Left ventricle myocardium inferior (tissue), 1 donor: ENCODE measurements at regions not wholly inside any gene's neighbourhood (a gene's known extent, or its start where the extent isn't known, plus 50 kb on each side); places are given as distances from the start of the nearest gene placed in this dataset.

Experiments
- DNase-seq: peaks from one replicate; pipeline ENCODE4 v3.0.0-alpha.2; 2020
- H3K27ac ChIP-seq: fragments of 200-600 bp; replicated peaks from 2 replicates; pipeline ENCODE4 v1.8.0; 2021
- H3K27me3 ChIP-seq: fragments of 200-600 bp; 2 replicates; pipeline ENCODE4 v1.8.0; 2021; ENCODE audit warnings: low read depth
- H3K36me3 ChIP-seq: fragments of 200-600 bp; 2 replicates; pipeline ENCODE4 v1.8.0; 2021
- H3K4me1 ChIP-seq: fragments of 200-600 bp; 2 replicates; pipeline ENCODE4 v1.8.0; 2021
- H3K4me3 ChIP-seq: fragments of 200-600 bp; 2 replicates; pipeline ENCODE4 v1.8.0; 2021; ENCODE audit warnings: mild to moderate bottlenecking, moderate library complexity
- H3K9me3 ChIP-seq: fragments of 200-600 bp; replicated peaks from 2 replicates; pipeline ENCODE4 v1.8.0; 2021
- CTCF ChIP-seq: fragments of 200-600 bp; IDR thresholded peaks from 2 replicates; pipeline ENCODE4 v1.8.0; 2021; ENCODE audit warnings: antibody characterized with exemption, mild to moderate bottlenecking, borderline replicate concordance
- intact Hi-C: fragments of 100-400 bp; cut with micrococcal nuclease; formaldehyde crosslinking; loops from one replicate; pipeline ENCODE4 v1.11.0; 2022
- donor health status: DM: no; HTN: yes; CAD: no; lungs with severe emphysema.

- no peaks in the 10 kb centered on the region for H3K27me3 ChIP-seq
- no peak for DNase-seq
- no peak for TF ChIP-seq CTCF
- no peak overlapping the region for H3K27ac ChIP-seq
- H3K9me3 ChIP-seq, result peaks cover 6% of the 10 kb centered on the region
- no peak overlapping the region for H3K4me3 ChIP-seq
- no peaks in the 10 kb centered on the region for H3K4me1 ChIP-seq
- H3K36me3 ChIP-seq, result no peaks in the 10 kb centered on the region
- intact Hi-C loops, result no loop called here
These were observed 748.3 kb downstream of the MAT2B start for GRCh38 chr5:164253764-164254163.

- H3K4me1 ChIP-seq, result no peaks in the 10 kb centered on the region
- TF ChIP-seq CTCF, result no peak
- DNase-seq, result no peak
- no peaks in the 10 kb centered on the region for H3K36me3 ChIP-seq
- H3K9me3 ChIP-seq, result peaks cover 6% of the 10 kb centered on the region
- H3K27ac ChIP-seq, result no peak overlapping the region
- intact Hi-C loops, result no loop called here
- H3K27me3 ChIP-seq, result no peaks in the 10 kb centered on the region
- H3K4me3 ChIP-seq, result no peak overlapping the region
These were observed 750.3 kb downstream of the MAT2B start for GRCh38 chr5:164255598-164256213.

- DNase-seq, result no peak
- no peak for TF ChIP-seq CTCF
- H3K36me3 ChIP-seq, result no peaks in the 10 kb centered on the region
- no peak overlapping the region for H3K4me3 ChIP-seq
- no peaks in the 10 kb centered on the region for H3K4me1 ChIP-seq
- H3K27ac ChIP-seq, result no peak overlapping the region
- no peaks in the 10 kb centered on the region for H3K27me3 ChIP-seq
- peaks cover 5% of the 10 kb centered on the region for H3K9me3 ChIP-seq
- intact Hi-C loops, result no loop called here
These were observed 750.9 kb downstream of the MAT2B start for GRCh38 chr5:164256351-164256750.

- Histone ChIP-seq H3K9me3 (no peaks in the 10 kb centered on the region), H3K27ac (no peak overlapping the region), H3K4me3 (no peak overlapping the region), H3K4me1 (no peaks in the 10 kb centered on the region), H3K27me3 (no peaks in the 10 kb centered on the region), H3K36me3 (no peaks in the 10 kb centered on the region)
- no peak for TF ChIP-seq CTCF
- no peak for DNase-seq
- intact Hi-C loops, result no loop called here
These were observed 751.5 kb downstream of the MAT2B start for GRCh38 chr5:164256954-164257353.

- Histone ChIP-seq H3K27ac (no peak overlapping the region), H3K36me3 (no peaks in the 10 kb centered on the region), H3K4me1 (no peaks in the 10 kb centered on the region), H3K4me3 (no peak overlapping the region), H3K27me3 (no peaks in the 10 kb centered on the region), H3K9me3 (peaks cover 12% of the 10 kb centered on the region)
- no peak for DNase-seq
- intact Hi-C loops, result no loop called here
- no peak for TF ChIP-seq CTCF
These were observed 760.1 kb downstream of the MAT2B start for GRCh38 chr5:164265566-164265965.
